Mononuclear cell (primary cell): ENCODE measurements at regions not wholly inside any gene's neighbourhood (a gene's known extent, or its start where the extent isn't known, plus 50 kb on each side); places are given as distances from the start of the nearest gene placed in this dataset.
"Not testable (repeated sequence)": the region's sequence is repeated elsewhere in the genome, so short reads cannot be mapped to it uniquely, and the experiment has no call there.

ENCODE experiments used
- H3K27me3 ChIP-seq: 2 replicates; pipeline ENCODE4 v1.6.0; 2011; ENCODE audit warnings: low read length, control low read depth; ENCODE audit not compliant: insufficient read depth
- H3K4me1 ChIP-seq: 2 replicates; pipeline ENCODE4 v1.5.1; 2011; ENCODE audit warnings: mild to moderate bottlenecking, low read length, control low read depth; ENCODE audit not compliant: insufficient read depth
- H3K4me3 ChIP-seq: 2 replicates; pipeline ENCODE4 v1.5.1; 2011; ENCODE audit warnings: mild to moderate bottlenecking, low read length, moderate library complexity
- H3K9me3 ChIP-seq: 2 replicates; pipeline ENCODE4 v1.5.1; 2011; ENCODE audit warnings: low read depth, mild to moderate bottlenecking, control low read depth, low read length

DNA sequence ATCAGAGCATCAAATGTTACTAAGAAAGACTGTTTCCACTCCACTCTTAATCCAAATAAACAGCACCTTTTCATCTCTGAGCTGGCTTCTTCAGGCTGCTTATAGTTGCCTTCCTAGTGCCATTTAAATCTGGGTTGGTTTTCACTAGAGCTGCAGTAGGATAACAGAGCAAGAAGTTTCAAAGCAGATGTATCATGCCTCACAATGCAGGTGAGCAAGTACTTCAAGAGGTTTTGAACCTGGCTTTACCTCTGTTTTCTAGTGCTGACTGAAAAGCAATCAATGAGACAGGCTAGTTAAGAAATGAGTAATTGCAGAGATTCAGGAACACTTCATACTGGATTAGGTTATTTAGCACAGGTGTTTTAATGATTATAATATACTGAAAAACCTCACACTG is 147.7 kb upstream of the SATB1 start:
- no peak overlapping the region for H3K4me3 ChIP-seq
- no peaks in the 10 kb centered on the region for H3K4me1 ChIP-seq
- no peaks in the 10 kb centered on the region for H3K9me3 ChIP-seq
- no peaks in the 10 kb centered on the region for H3K27me3 ChIP-seq

- Histone ChIP-seq H3K27me3 (no peaks in the 10 kb centered on the region), H3K4me3 (no peak overlapping the region), H3K9me3 (no peaks in the 10 kb centered on the region), H3K4me1 (no peaks in the 10 kb centered on the region)
Observed at GRCh38 chr3:18567293-18567692, 142.2 kb upstream of the SATB1 start.

GRCh38 chr3:18562364-18563154 is 137.4 kb upstream of the SATB1 start:
- Histone ChIP-seq H3K4me1 (peaks cover 7% of the 10 kb centered on the region), H3K9me3 (no peaks in the 10 kb centered on the region), H3K4me3 (no peak overlapping the region)

DNA sequence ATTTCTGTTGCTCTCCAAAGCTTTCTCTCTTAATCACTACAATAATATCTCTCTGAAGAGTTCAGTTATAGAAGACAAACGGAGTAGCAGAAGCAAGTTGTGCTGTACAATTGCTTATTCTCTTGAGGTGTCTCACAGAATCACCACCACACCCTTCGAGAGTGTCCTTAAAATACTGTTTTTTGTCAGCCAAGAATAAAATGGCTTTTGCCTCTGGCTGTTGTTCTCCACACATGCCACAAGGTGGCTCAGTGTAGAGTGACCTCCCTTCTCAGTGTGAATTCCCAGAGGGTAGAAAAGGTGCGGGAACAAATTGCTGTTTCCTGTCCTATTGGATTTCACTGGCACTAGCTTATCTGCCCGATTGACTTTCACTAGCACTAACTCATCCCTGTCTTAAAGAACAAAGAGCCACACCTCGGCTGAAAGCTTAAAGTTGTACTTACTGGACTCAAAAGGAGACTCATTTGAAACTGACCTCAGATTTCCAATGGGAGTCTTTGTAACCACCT is 134.2 kb upstream of the SATB1 start:
- peaks cover 7% of the 10 kb centered on the region for H3K4me1 ChIP-seq
- H3K4me3 ChIP-seq: no peak overlapping the region
- H3K9me3 ChIP-seq: no peaks in the 10 kb centered on the region
- no peaks in the 10 kb centered on the region for H3K27me3 ChIP-seq

More at GRCh38 chr3:18562364-18563154, 137.4 kb upstream of the SATB1 start:
- H3K27me3 ChIP-seq: no peaks in the 10 kb centered on the region

GRCh38 chr3:18558507-18558906 is 133.4 kb upstream of the SATB1 start:
- Histone ChIP-seq H3K4me3 (no peak overlapping the region), H3K9me3 (no peaks in the 10 kb centered on the region), H3K4me1 (peaks cover 7% of the 10 kb centered on the region), H3K27me3 (no peaks in the 10 kb centered on the region)

DNA sequence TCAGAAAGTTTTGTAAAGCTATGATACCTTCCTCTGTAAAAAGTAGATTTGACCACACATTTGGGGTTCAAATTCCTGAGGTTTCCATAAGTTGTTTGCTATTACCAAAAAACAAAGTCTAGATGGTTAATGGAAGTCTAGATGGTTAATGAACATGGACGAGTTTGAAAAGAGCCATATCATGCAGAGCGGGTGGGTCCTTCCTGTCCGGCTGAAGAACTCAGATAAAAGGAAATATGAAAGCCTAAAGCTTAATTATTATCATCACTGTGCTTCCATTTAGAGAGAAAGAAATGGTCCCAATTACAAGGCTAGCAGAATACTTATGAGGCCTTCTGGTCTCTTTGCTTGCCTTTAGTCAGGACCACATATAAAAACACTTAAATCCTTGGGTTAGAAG is 132.1 kb upstream of the SATB1 start:
- no peaks in the 10 kb centered on the region for H3K9me3 ChIP-seq
- peaks cover 7% of the 10 kb centered on the region for H3K4me1 ChIP-seq
- H3K4me3 ChIP-seq: no peak overlapping the region
- H3K27me3 ChIP-seq: no peaks in the 10 kb centered on the region

DNA sequence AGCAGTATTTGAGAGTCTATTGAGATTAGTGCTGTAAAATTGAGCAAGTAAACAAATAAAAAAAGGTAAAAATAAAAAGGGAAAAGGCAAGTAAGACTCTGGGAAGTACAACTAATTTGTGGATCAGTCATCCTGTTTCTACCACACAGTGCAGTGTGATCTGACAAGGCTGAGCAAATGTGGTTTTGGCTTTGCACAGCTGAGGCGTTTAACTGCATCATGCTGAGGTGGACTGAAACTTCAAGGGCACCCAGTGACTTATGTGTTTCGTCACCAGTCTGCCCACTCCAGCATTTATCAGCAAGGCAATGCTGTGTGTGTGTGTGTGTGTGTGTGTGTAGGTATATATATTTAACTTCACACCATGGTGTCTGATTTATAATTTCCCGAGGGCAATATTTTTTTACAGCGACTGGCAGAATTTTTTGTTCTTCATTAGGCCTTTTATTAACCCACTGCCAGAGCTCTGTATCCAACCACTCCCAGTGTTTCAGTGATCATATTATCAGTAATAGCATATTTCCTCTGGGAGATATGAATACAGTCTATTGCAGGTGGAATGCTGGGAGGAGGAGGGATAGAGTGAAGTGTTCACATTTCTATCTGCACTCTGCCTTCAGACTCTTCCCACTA is 131.5 kb upstream of the SATB1 start:
- H3K9me3 ChIP-seq: no peaks in the 10 kb centered on the region
- peaks cover 7% of the 10 kb centered on the region for H3K4me1 ChIP-seq
- no peaks in the 10 kb centered on the region for H3K27me3 ChIP-seq
- no peak overlapping the region for H3K4me3 ChIP-seq

- no peaks in the 10 kb centered on the region for H3K27me3 ChIP-seq
- H3K4me3 ChIP-seq: no peak overlapping the region
- no peaks in the 10 kb centered on the region for H3K9me3 ChIP-seq
- peaks cover 7% of the 10 kb centered on the region for H3K4me1 ChIP-seq
Observed at GRCh38 chr3:18556001-18556408, 130.9 kb upstream of the SATB1 start.

DNA sequence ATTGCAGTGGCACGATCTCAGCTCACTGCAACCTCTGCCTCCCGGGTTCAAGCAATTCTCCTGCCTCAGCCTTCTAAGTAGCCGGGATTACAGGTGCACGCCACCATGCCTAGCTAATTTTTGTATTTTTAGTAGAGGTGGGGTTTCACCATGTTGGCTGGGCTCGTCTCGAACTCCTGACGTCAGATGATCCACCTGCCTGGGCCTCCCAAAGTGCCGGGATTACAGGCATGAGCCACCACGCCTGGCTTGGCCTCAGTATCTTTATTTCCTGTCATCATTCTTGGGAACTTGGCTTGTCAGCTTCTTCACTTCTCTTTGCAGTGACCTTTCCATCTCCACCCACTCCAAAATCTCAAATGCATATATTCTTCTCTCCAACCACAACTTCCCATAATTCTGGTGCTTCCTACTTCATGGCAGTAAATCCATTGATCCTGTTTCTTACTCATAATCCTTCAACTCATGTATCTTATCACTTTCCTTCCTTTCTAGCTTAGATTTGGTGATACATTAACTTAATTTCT is 127.5 kb upstream of the SATB1 start:
- H3K4me1 ChIP-seq: not testable (repeated sequence)

GRCh38 chr3:18546632-18547031 is 121.5 kb upstream of the SATB1 start:
- Histone ChIP-seq H3K27me3 (no peaks in the 10 kb centered on the region), H3K9me3 (no peaks in the 10 kb centered on the region), H3K4me1 (no peaks in the 10 kb centered on the region), H3K4me3 (no peak overlapping the region)

More for the DNA sequence above, 127.5 kb upstream of the SATB1 start:
- not testable (repeated sequence) for H3K4me3 ChIP-seq, H3K9me3 ChIP-seq, H3K27me3 ChIP-seq

DNA sequence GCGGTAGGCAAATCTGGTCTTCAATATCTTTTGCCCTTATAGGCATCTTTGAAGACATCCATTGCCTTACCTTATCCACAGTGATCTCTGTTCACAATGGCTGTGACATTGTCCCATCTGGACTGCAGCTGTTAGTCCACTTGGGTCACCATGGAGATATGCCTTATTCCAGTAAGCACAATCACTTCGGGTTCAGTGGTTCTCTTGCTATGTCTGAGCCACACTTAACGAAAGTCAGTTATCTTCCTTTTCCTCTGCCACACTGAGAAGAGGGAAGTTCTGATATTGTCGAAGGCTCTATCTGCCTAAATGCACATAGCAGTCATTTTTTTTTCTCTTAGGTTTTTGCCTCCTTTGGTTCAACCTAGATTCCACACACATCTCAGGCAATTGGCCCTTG is 119.0 kb upstream of the SATB1 start:
- H3K27me3 ChIP-seq: no peaks in the 10 kb centered on the region
- no peaks in the 10 kb centered on the region for H3K9me3 ChIP-seq
- H3K4me1 ChIP-seq: no peaks in the 10 kb centered on the region
- no peak overlapping the region for H3K4me3 ChIP-seq

GRCh38 chr3:18538463-18539230 is 113.5 kb upstream of the SATB1 start:
- no peak overlapping the region for H3K4me3 ChIP-seq
- H3K27me3 ChIP-seq: no peaks in the 10 kb centered on the region
- H3K4me1 ChIP-seq: no peaks in the 10 kb centered on the region
- H3K9me3 ChIP-seq: no peaks in the 10 kb centered on the region

- Histone ChIP-seq H3K27me3 (no peaks in the 10 kb centered on the region), H3K9me3 (no peaks in the 10 kb centered on the region), H3K4me1 (no peaks in the 10 kb centered on the region), H3K4me3 (no peak overlapping the region)
Observed at GRCh38 chr3:18533039-18533438, 107.9 kb upstream of the SATB1 start.

DNA sequence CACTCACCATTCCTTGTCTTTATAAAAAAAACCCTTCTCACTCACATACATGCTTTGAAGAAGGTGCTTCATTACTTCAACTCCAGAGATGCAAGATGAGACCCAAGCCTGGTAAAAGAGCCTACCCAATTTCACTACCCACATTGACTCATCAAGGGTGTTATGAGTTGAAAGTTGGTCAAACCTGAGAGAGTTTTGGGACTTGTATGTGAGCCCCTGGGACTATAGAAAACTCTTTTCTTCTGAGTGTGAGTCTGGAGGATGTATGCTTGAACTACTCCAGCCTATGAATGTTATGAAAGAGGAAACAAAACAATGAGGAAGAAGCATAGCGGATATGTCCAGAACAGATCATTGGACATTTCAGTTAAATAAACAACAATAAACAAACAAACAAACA is 106.5 kb upstream of the SATB1 start:
- Histone ChIP-seq H3K4me1 (no peaks in the 10 kb centered on the region), H3K4me3 (no peak overlapping the region), H3K27me3 (no peaks in the 10 kb centered on the region), H3K9me3 (no peaks in the 10 kb centered on the region)

- Histone ChIP-seq H3K27me3 (no peaks in the 10 kb centered on the region), H3K4me3 (no peak overlapping the region), H3K4me1 (no peaks in the 10 kb centered on the region), H3K9me3 (peaks cover 14% of the 10 kb centered on the region)
Observed at GRCh38 chr3:18529631-18530030, 104.5 kb upstream of the SATB1 start.
